Colonic mucosa (tissue), 4 donors: ENCODE measurements at regions not wholly inside any gene's neighbourhood (a gene's known extent, or its start where the extent isn't known, plus 50 kb on each side); places are given as distances from the start of the nearest gene placed in this dataset.

Experiments
- DNase-seq: peaks from one replicate; pipeline ENCODE4 v3.0.0-alpha.2; 2020
- H3K27ac ChIP-seq: fragments of 200-600 bp; one replicate; pipeline ENCODE4 v1.8.0; 2021
- H3K27me3 ChIP-seq: fragments of 200-600 bp; one replicate; pipeline ENCODE4 v1.8.0; 2021
- H3K36me3 ChIP-seq: fragments of 200-600 bp; one replicate; pipeline ENCODE4 v1.8.0; 2021
- H3K4me1 ChIP-seq: fragments of 200-600 bp; one replicate; pipeline ENCODE4 v1.8.0; 2021; ENCODE audit warnings: mild to moderate bottlenecking
- H3K4me3 ChIP-seq: fragments of 200-600 bp; one replicate; pipeline ENCODE4 v1.8.0; 2021
- H3K9ac ChIP-seq, 2 donors: one replicate each; pipeline ENCODE4 v1.7.0; 2013; ENCODE audit warnings: control low read depth in 2 of 2, low read depth in 2 of 2, low read length in 2 of 2
- H3K9me3 ChIP-seq: fragments of 200-600 bp; one replicate; pipeline ENCODE4 v1.8.0; 2021
- intact Hi-C: fragments of 100-400 bp; cut with DNase I; formaldehyde crosslinking; loops from one replicate; pipeline ENCODE4 v1.14.1; 2022
- TF ChIP-seq, protein P1 (sequence below): fragments of 200-600 bp; IDR thresholded peaks from one replicate; pipeline ENCODE4 v1.8.0; 2022; ENCODE audit warnings: antibody characterized with exemption, mild to moderate bottlenecking
- donor health status: healthy.
- donor health status: DM: no; HTN: no; CAD: no.
- donor health status: DM: no; HTN: no; CAD: no.

DNA sequence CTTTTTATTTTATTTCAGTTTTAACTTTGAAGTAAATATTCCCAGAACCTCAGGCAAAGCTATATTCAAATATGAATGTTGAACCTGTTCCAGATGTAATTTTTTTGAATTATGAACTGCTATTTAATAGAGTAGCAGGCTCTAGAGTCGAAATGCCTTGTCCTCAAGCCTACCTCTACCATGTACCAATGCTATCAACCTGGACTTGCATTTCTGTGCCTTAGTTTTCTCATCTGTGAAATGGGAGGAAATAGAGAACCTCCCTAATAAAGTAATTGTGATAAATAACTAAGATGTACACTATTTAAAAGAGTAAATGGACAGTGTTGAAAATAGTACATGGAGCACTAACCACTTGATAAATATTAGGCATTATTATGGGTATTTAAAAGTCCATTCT is 551.6 kb upstream of the JARID2 start:
- Histone ChIP-seq H3K4me3 (no peak overlapping the region), H3K27me3 (no peaks in the 10 kb centered on the region), H3K9ac (no peak overlapping the region), H3K27ac (no peak overlapping the region), H3K9me3 (no peaks in the 10 kb centered on the region), H3K36me3 (no peaks in the 10 kb centered on the region), H3K4me1 (no peaks in the 10 kb centered on the region)
- TF ChIP-seq, protein P1, sequence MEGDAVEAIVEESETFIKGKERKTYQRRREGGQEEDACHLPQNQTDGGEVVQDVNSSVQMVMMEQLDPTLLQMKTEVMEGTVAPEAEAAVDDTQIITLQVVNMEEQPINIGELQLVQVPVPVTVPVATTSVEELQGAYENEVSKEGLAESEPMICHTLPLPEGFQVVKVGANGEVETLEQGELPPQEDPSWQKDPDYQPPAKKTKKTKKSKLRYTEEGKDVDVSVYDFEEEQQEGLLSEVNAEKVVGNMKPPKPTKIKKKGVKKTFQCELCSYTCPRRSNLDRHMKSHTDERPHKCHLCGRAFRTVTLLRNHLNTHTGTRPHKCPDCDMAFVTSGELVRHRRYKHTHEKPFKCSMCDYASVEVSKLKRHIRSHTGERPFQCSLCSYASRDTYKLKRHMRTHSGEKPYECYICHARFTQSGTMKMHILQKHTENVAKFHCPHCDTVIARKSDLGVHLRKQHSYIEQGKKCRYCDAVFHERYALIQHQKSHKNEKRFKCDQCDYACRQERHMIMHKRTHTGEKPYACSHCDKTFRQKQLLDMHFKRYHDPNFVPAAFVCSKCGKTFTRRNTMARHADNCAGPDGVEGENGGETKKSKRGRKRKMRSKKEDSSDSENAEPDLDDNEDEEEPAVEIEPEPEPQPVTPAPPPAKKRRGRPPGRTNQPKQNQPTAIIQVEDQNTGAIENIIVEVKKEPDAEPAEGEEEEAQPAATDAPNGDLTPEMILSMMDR, result no peak
- intact Hi-C loops, result no loop called here
- no peak for DNase-seq

DNA sequence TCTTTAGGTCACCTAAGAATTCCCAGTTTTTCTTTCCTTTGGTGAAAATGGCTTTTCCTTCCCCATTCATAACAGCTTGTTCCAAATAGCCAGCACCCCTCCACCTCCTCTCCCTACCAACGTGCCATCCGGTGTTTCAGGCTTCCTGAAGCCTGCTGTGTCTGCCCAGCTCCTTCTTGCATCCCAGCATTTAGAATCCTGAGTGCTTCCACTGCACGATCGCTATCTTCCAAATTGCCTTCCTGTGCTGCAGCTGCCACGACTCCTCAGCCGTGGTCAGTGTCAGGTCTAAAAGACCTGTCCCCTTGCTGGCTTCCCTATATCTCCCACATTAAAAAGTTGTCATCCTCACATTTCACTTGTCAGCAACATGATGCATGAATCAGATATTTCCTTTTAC is 550.3 kb upstream of the JARID2 start:
- Histone ChIP-seq H3K27ac (no peak overlapping the region), H3K9me3 (no peaks in the 10 kb centered on the region), H3K27me3 (no peaks in the 10 kb centered on the region), H3K4me3 (no peak overlapping the region), H3K4me1 (no peaks in the 10 kb centered on the region), H3K36me3 (no peaks in the 10 kb centered on the region), H3K9ac (no peak overlapping the region)
- intact Hi-C loops, result no loop called here
- TF ChIP-seq, protein P1, result no peak
- no peak for DNase-seq

DNA sequence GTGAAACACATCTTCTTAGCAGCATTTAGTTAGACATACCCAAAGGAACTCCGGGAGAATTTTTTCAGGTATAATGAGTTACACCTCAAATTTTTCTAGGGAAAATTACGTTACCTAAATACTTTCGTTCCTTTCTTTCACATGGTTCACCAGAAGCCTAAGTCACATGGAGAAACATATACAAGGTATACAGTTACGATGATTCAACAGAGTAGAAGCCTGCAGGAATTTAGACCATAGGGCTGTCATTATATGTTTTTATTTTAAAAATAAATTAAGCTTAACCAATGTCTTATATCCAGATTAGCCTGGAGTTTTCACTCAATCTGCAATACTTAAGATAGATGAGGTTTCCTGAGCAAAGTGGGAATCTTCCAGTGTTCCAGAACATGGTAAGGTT is 549.5 kb upstream of the JARID2 start:
- no peak for DNase-seq
- intact Hi-C loops, result no loop called here
- H3K9me3 ChIP-seq, result no peaks in the 10 kb centered on the region
- H3K27ac ChIP-seq, result no peak overlapping the region
- H3K27me3 ChIP-seq, result no peaks in the 10 kb centered on the region
- no peaks in the 10 kb centered on the region for H3K4me1 ChIP-seq
- H3K36me3 ChIP-seq, result no peaks in the 10 kb centered on the region
- H3K4me3 ChIP-seq, result no peak overlapping the region
- no peak overlapping the region for H3K9ac ChIP-seq
- TF ChIP-seq, protein P1, result no peak

DNA sequence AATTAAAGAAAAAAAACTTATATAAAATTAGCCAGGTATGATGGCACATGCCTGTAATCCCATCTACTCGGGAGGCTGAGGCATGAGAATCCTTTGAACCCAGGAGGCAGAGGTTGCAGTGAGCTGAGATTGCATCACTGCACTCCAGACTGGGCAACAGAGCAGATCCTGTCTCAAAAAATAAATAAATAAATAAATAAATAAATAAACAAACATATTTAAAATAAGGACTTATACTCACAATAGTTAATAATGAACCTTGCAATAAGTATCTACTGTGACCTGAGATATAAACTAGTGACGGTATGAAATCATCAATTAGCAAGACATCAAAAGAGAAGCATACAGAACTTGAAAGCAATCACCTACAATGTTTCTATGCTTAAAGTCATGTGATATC is 548.4 kb upstream of the JARID2 start:
- TF ChIP-seq, protein P1, result no peak
- intact Hi-C loops, result no loop called here

DNA sequence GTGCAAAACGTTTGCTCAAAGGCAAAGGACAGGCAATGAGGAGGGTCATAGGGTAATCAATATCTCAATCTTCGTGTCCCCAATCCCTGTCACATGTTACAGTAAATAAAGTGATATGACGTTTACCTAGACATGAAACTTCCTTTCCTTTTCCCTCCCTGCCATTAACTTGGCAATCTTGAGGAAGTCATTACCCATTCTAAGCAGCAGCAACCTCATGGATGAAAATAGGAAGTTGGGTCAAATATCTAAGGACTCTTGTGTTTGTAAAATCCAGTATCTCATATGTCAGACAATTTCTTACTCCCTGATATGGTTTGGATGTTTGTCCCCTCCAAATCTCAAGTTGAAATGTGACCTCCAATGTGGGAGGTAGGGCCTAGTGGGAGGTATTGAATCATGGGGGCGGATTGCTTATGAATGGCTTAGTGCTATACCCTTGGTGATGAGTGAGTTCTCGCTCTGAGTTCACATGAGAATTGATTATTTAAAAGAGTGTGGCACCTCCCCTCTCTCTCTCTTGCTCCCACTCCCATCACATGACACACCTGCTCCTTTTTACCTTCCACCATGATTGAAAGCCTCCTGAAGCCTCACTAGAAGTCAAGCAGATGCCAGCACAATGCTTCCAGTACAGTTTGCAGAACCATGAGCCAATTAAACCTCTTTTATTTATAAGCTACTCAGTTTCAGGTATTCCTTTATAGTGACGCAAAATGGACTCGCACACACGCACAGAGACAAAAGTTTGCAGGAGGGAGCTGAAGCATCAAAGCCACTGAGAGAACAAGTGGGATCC is 545.9 kb upstream of the JARID2 start:
- H3K9ac ChIP-seq, result no peak overlapping the region
- TF ChIP-seq, protein P1, result no peak
- intact Hi-C loops, result no loop called here
- H3K9me3 ChIP-seq, result no peaks in the 10 kb centered on the region
- no peaks in the 10 kb centered on the region for H3K27me3 ChIP-seq
- no peak for DNase-seq
- H3K27ac ChIP-seq, result no peak overlapping the region
- H3K4me1 ChIP-seq, result no peaks in the 10 kb centered on the region
- H3K36me3 ChIP-seq, result no peaks in the 10 kb centered on the region
- no peak overlapping the region for H3K4me3 ChIP-seq

More for the DNA sequence above, 548.4 kb upstream of the JARID2 start:
- no peaks in the 10 kb centered on the region for H3K9me3 ChIP-seq
- no peaks in the 10 kb centered on the region for H3K4me1 ChIP-seq
- H3K9ac ChIP-seq, result no peak overlapping the region
- no peaks in the 10 kb centered on the region for H3K27me3 ChIP-seq
- no peak overlapping the region for H3K27ac ChIP-seq
- no peaks in the 10 kb centered on the region for H3K36me3 ChIP-seq
- no peak for DNase-seq
- no peak overlapping the region for H3K4me3 ChIP-seq
